Stimulated activated CD8-positive, alpha-beta memory T cell treated with anti-CD3 and anti-CD28 coated beads, Interleukin-15, amount 100 ng/mL, for 24 hours (primary cell): ENCODE measurements at regions not wholly inside any gene's neighbourhood (a gene's known extent, or its start where the extent isn't known, plus 50 kb on each side); places are given as distances from the start of the nearest gene placed in this dataset.

Experiments used
- DNase-seq: peaks from one replicate; pipeline ENCODE4 v3.0.0-alpha.2; 2020; ENCODE audit warnings: low read depth

GRCh38 chr22:47713941-47714340 lies 951.5 kb downstream of the TBC1D22A start:
- DNase-seq, result no peak

GRCh38 chr22:47710135-47710534 lies 947.7 kb downstream of the TBC1D22A start:
- no peak for DNase-seq

GRCh38 chr22:47705350-47705749 lies 942.9 kb downstream of the TBC1D22A start:
- DNase-seq, result no peak

GRCh38 chr22:47698906-47699305 lies 936.5 kb downstream of the TBC1D22A start:
- no peak for DNase-seq

GRCh38 chr22:47697861-47698260 lies 935.4 kb downstream of the TBC1D22A start:
- no peak for DNase-seq

GRCh38 chr22:47696776-47697175 lies 934.3 kb downstream of the TBC1D22A start:
- no peak for DNase-seq

GRCh38 chr22:47695176-47695575 lies 932.7 kb downstream of the TBC1D22A start:
- no peak for DNase-seq

GRCh38 chr22:47694536-47695130 lies 932.2 kb downstream of the TBC1D22A start:
- DNase-seq, result no peak

- DNase-seq, result no peak
Measured at GRCh38 chr22:47693606-47694005, 931.2 kb downstream of the TBC1D22A start.

- no peak for DNase-seq
Measured at GRCh38 chr22:47692811-47693210, 930.4 kb downstream of the TBC1D22A start.

GRCh38 chr22:47691152-47691895 lies 928.9 kb downstream of the TBC1D22A start:
- no peak for DNase-seq

- no peak for DNase-seq
Measured at GRCh38 chr22:47690586-47690985, 928.1 kb downstream of the TBC1D22A start.

GRCh38 chr22:47690166-47690565 lies 927.7 kb downstream of the TBC1D22A start:
- DNase-seq, result no peak

GRCh38 chr22:47687776-47688175 lies 925.3 kb downstream of the TBC1D22A start:
- no peak for DNase-seq

GRCh38 chr22:47687346-47687655 lies 924.9 kb downstream of the TBC1D22A start:
- DNase-seq, result no peak

- no peak for DNase-seq
Measured at GRCh38 chr22:47686594-47687345, 924.3 kb downstream of the TBC1D22A start.

GRCh38 chr22:47681411-47682165 lies 919.1 kb downstream of the TBC1D22A start:
- no peak for DNase-seq

GRCh38 chr22:47678636-47679287 lies 916.3 kb downstream of the TBC1D22A start:
- DNase-seq, result no peak

- DNase-seq, result no peak
Measured at GRCh38 chr22:47678048-47678447, 915.6 kb downstream of the TBC1D22A start.

GRCh38 chr22:47676685-47677084 lies 914.2 kb downstream of the TBC1D22A start:
- no peak for DNase-seq

GRCh38 chr22:47674600-47674999 lies 912.1 kb downstream of the TBC1D22A start:
- no peak for DNase-seq

- no peak for DNase-seq
Measured at GRCh38 chr22:47673557-47673956, 911.1 kb downstream of the TBC1D22A start.
